Astrocyte (in vitro differentiated cells and primary cell): ENCODE measurements at regions not wholly inside any gene's neighbourhood (a gene's known extent, or its start where the extent isn't known, plus 50 kb on each side); places are given as distances from the start of the nearest gene placed in this dataset.

ENCODE experiments used
- DNase-seq: peaks from one replicate; pipeline ENCODE4 v3.0.0-alpha.2; 2010; ENCODE audit warnings: low read depth
- FAIRE-seq: peaks from 2 replicates; lab custom pipeline; 2011; peaks lifted over from hg19 to GRCh38; lab: Jason Lieb, UNC
- H2AFZ ChIP-seq: 2 replicates; pipeline ENCODE4 v1.6.0; 2012; ENCODE audit warnings: low read depth, low read length, inconsistent platforms
- H3K27ac ChIP-seq: 2 replicates; pipeline ENCODE4 v1.5.1; 2011; ENCODE audit warnings: low read depth, low read length, inconsistent platforms
- H3K27me3 ChIP-seq: 2 replicates; pipeline ENCODE4 v1.6.0; 2011; ENCODE audit warnings: low read length, inconsistent platforms; ENCODE audit not compliant: insufficient read depth
- H3K36me3 ChIP-seq: 2 replicates; pipeline ENCODE4 v1.5.1; 2011; ENCODE audit warnings: low read length, inconsistent platforms; ENCODE audit not compliant: insufficient read depth
- H3K4me1 ChIP-seq: 2 replicates; pipeline ENCODE4 v1.5.1; 2011; ENCODE audit warnings: low read length, inconsistent platforms; ENCODE audit not compliant: insufficient read depth
- H3K4me2 ChIP-seq: 2 replicates; pipeline ENCODE4 v1.6.0; 2012; ENCODE audit warnings: low read length, inconsistent platforms
- H3K4me3 ChIP-seq: 2 replicates; pipeline ENCODE4 v1.5.1; 2011; ENCODE audit warnings: low read depth, mild to moderate bottlenecking, low read length, inconsistent platforms; ENCODE audit not compliant: insufficient read depth
- H3K79me2 ChIP-seq: 2 replicates; pipeline ENCODE4 v1.6.0; 2012; ENCODE audit warnings: mild to moderate bottlenecking, low read length, inconsistent platforms; ENCODE audit not compliant: insufficient read depth
- H3K9ac ChIP-seq: 2 replicates; pipeline ENCODE4 v1.6.0; 2012; ENCODE audit warnings: mild to moderate bottlenecking, low read length, inconsistent platforms
- H3K9me3 ChIP-seq: 2 replicates; pipeline ENCODE4 v1.5.1; 2012; ENCODE audit warnings: low read depth, mild to moderate bottlenecking, low read length, inconsistent platforms; ENCODE audit not compliant: insufficient read depth
- H4K20me1 ChIP-seq: 2 replicates; pipeline ENCODE4 v1.6.0; 2012; ENCODE audit warnings: low read length, inconsistent platforms; ENCODE audit not compliant: insufficient read depth
- H3K27ac Mint-ChIP-seq: one replicate; pipeline ENCODE4 v1.8.0; 2021; ENCODE audit warnings: mild to moderate bottlenecking, mixed read lengths; ENCODE audit not compliant: unreplicated experiment
- H3K27me3 Mint-ChIP-seq: one replicate; pipeline ENCODE4 v1.8.0; 2021; ENCODE audit warnings: low read depth, mixed read lengths; ENCODE audit not compliant: unreplicated experiment
- H3K36me3 Mint-ChIP-seq: one replicate; pipeline ENCODE4 v1.8.0; 2021; ENCODE audit warnings: low read depth, mixed read lengths; ENCODE audit not compliant: unreplicated experiment
- H3K4me1 Mint-ChIP-seq: one replicate; pipeline ENCODE4 v1.8.0; 2021; ENCODE audit warnings: low read depth, mixed read lengths; ENCODE audit not compliant: unreplicated experiment
- H3K4me3 Mint-ChIP-seq: one replicate; pipeline ENCODE4 v1.8.0; 2021; ENCODE audit warnings: mild to moderate bottlenecking, moderate library complexity, mixed read lengths; ENCODE audit not compliant: unreplicated experiment
- H3K9me3 Mint-ChIP-seq: one replicate; pipeline ENCODE4 v1.8.0; 2021; ENCODE audit warnings: mild to moderate bottlenecking, mixed read lengths; ENCODE audit not compliant: unreplicated experiment
- CTCF ChIP-seq: IDR thresholded peaks from 2 replicates; pipeline ENCODE4 v1.5.1; 2011; ENCODE audit warnings: low read depth, mild to moderate bottlenecking, inconsistent platforms, low read length, moderate library complexity; ENCODE audit not compliant: insufficient read depth
- EZH2 ChIP-seq: IDR thresholded peaks from 2 replicates; pipeline ENCODE4 v1.6.1; 2012; ENCODE audit warnings: mild to moderate bottlenecking, low read length, inconsistent platforms; ENCODE audit not compliant: insufficient read depth

GRCh38 chr4:145297556-145297955 lies 117.2 kb upstream of the OTUD4 start:
- Histone ChIP-seq H3K4me3 (no peak overlapping the region), H3K27ac (no peak overlapping the region), H3K4me1 (peaks cover 25% of the 10 kb centered on the region), H3K9me3 (no peaks in the 10 kb centered on the region), H4K20me1 (no peaks in the 10 kb centered on the region), H3K36me3 (no peaks in the 10 kb centered on the region), H3K4me2 (no peak overlapping the region), H3K9ac (no peak overlapping the region), H3K27me3 (no peaks in the 10 kb centered on the region), H2AFZ (no peak overlapping the region), H3K79me2 (no peaks in the 10 kb centered on the region)
- FAIRE-seq = no peak
- Mint-ChIP-seq H3K4me3 (no peak overlapping the region), H3K36me3 (peaks cover 3% of the 10 kb centered on the region), H3K9me3 (peaks cover 2% of the 10 kb centered on the region), H3K27me3 (no peaks in the 10 kb centered on the region), H3K4me1 (peaks cover 35% of the 10 kb centered on the region), H3K27ac (no peak overlapping the region)
- no peak for DNase-seq
- TF ChIP-seq CTCF = no peak
- no peak for TF ChIP-seq EZH2

GRCh38 chr4:145295547-145295946 lies 115.2 kb upstream of the OTUD4 start:
- TF ChIP-seq EZH2 (no peak), CTCF (no peak)
- no peak overlapping the region for H3K9ac ChIP-seq
- no peak overlapping the region for H3K4me2 ChIP-seq
- H3K79me2 ChIP-seq = no peaks in the 10 kb centered on the region
- H3K9me3 Mint-ChIP-seq = peaks cover 2% of the 10 kb centered on the region
- H3K27me3 Mint-ChIP-seq = no peaks in the 10 kb centered on the region
- H3K27ac ChIP-seq = no peak overlapping the region
- no peak overlapping the region for H2AFZ ChIP-seq
- no peaks in the 10 kb centered on the region for H4K20me1 ChIP-seq
- no peak overlapping the region for H3K27ac Mint-ChIP-seq
- H3K4me1 ChIP-seq = peaks cover 19% of the 10 kb centered on the region
- H3K36me3 Mint-ChIP-seq = peaks cover 3% of the 10 kb centered on the region
- FAIRE-seq = no peak
- H3K27me3 ChIP-seq = no peaks in the 10 kb centered on the region
- DNase-seq = no peak
- no peak overlapping the region for H3K4me3 ChIP-seq
- peaks cover 24% of the 10 kb centered on the region for H3K4me1 Mint-ChIP-seq
- H3K4me3 Mint-ChIP-seq = no peak overlapping the region
- no peaks in the 10 kb centered on the region for H3K9me3 ChIP-seq
- no peaks in the 10 kb centered on the region for H3K36me3 ChIP-seq

- Histone ChIP-seq H3K9me3 (no peaks in the 10 kb centered on the region), H3K27ac (no peak overlapping the region), H3K9ac (no peak overlapping the region), H4K20me1 (no peaks in the 10 kb centered on the region), H3K4me2 (no peak overlapping the region), H3K4me3 (no peak overlapping the region), H3K4me1 (peaks cover 14% of the 10 kb centered on the region), H3K36me3 (no peaks in the 10 kb centered on the region), H3K27me3 (no peaks in the 10 kb centered on the region), H3K79me2 (no peaks in the 10 kb centered on the region), H2AFZ (no peak overlapping the region)
- Mint-ChIP-seq H3K27ac (peak overlapping the region; percentile 45), H3K4me1 (peaks cover 20% of the 10 kb centered on the region), H3K4me3 (no peak overlapping the region), H3K27me3 (no peaks in the 10 kb centered on the region), H3K9me3 (peaks cover 2% of the 10 kb centered on the region), H3K36me3 (peaks cover 3% of the 10 kb centered on the region)
- DNase-seq (no peak), FAIRE-seq (no peak)
- TF ChIP-seq EZH2 (no peak), CTCF (no peak)
Observed at GRCh38 chr4:145295122-145295521, 114.7 kb upstream of the OTUD4 start.
